ENCODE measurements at regions not wholly inside any gene's neighbourhood (a gene's known extent, or its start where the extent isn't known, plus 50 kb on each side); places are given as distances from the start of the nearest gene placed in this dataset.

DNA sequence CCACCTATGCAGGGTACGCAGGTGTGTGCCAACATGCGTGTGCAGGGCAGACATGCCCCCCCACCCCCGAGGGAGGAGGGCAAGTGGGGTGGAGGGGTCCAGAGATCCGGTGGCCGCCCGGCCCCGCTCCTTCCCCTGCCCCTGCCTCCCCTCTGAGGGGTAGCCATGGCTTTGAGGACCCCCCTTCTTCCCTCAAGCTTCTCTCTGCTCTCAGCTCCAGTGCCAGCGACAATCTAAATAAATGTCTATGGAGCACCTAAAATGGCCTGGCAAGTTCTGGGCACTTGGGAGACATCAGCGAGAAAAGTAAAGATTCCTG, 91.9 kb downstream of the ZFP36L2 start:
- TF ChIP-seq, protein P1, sequence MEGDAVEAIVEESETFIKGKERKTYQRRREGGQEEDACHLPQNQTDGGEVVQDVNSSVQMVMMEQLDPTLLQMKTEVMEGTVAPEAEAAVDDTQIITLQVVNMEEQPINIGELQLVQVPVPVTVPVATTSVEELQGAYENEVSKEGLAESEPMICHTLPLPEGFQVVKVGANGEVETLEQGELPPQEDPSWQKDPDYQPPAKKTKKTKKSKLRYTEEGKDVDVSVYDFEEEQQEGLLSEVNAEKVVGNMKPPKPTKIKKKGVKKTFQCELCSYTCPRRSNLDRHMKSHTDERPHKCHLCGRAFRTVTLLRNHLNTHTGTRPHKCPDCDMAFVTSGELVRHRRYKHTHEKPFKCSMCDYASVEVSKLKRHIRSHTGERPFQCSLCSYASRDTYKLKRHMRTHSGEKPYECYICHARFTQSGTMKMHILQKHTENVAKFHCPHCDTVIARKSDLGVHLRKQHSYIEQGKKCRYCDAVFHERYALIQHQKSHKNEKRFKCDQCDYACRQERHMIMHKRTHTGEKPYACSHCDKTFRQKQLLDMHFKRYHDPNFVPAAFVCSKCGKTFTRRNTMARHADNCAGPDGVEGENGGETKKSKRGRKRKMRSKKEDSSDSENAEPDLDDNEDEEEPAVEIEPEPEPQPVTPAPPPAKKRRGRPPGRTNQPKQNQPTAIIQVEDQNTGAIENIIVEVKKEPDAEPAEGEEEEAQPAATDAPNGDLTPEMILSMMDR (conservative IDR thresholded peaks at IDR 0.05; ENCODE audit: low read depth) = no peak
- ChIA-PET POLR2A (ENCODE audit: low non-redundant PET) (interaction anchor here (0.7 kb wide), 1 partner anchor 57 kb away, joined by 15 read pairs; no protein-coding TSS in a partner anchor), CTCF (interaction anchor here (0.6 to 0.8 kb wide), 2 partner anchors 159 to 160 kb away, joined by 4 to 5 read pairs; no protein-coding TSS in a partner anchor)
- peak overlapping the region; percentile 98 for H3K27ac ChIP-seq
- no peak for DNase-seq (ENCODE audit: low spot score)

DNA sequence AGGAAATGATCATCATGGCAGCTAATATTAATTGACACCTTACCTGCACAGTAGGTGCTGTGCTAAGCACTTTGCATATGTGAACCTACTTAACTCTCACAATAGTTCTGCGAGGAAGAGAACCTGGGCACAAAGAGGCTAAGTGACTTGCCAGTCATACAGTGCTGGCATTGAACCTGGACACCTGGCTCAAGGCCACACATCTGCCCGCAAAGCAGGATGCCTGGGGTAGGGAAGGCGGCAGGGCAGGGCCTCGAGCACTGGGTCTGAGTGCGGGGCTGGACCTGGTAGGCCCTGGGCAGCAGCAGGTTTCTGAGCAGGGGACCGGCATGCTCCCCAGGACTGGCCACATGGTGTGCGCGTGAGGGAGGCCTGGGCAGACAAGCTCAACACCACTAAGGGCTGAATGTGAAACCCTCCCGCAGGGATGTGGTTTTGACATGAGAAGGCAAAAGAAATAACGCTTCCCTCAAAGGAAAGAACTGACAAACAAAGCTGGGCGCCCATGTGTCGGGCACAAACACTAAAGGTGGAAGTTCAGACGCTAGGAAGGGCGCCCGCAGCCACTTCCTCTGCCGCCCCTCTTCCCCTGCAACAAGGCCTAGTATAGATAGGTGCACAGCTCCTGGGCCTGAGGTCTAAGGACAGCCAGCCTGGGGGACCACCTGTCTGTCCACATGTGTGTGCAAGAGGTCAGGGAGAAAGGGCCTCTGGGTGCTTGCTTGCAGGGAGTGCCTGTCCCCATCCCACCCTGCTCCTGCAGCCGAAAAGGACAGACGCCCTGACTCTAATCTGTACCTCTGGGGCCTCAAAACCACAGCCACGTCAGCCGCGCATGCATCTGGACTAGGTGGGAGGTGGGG, 92.5 kb downstream of the ZFP36L2 start:
- no peak for DNase-seq (ENCODE audit: low spot score)
- ChIA-PET POLR2A (ENCODE audit: low non-redundant PET) (interaction anchor here (0.7 kb wide), 1 partner anchor 57 kb away, joined by 15 read pairs; no protein-coding TSS in a partner anchor), CTCF (no interaction called here)

DNA sequence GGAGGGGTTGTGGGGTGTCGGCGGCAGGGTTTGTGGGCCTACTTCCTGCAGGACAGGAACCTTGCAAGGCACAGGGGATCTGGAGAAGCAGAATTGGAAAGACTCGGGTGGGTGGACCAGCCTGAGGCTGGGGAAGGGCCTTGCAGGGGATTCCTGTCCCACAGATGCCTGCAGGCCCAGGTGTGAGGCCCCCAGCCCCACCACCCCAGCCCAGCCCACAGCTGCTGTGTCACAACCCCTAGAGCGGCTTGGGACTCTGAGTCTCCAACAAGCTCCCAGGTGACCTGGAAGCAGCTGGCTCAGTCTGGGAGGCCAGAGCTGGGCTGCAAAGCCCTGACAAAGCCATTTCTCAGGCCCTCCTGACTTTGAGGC, 93.1 kb downstream of the ZFP36L2 start:
- ChIA-PET CTCF (no interaction called here), POLR2A (ENCODE audit: low non-redundant PET) (no interaction called here)
- H3K27ac ChIP-seq = peak overlapping the region; percentile 98

More for the DNA sequence above, 92.5 kb downstream of the ZFP36L2 start:
- H3K27ac ChIP-seq = peak overlapping the region; percentile 98
- TF ChIP-seq, protein P1 (conservative IDR thresholded peaks at IDR 0.05; ENCODE audit: low read depth) = no peak

DNA sequence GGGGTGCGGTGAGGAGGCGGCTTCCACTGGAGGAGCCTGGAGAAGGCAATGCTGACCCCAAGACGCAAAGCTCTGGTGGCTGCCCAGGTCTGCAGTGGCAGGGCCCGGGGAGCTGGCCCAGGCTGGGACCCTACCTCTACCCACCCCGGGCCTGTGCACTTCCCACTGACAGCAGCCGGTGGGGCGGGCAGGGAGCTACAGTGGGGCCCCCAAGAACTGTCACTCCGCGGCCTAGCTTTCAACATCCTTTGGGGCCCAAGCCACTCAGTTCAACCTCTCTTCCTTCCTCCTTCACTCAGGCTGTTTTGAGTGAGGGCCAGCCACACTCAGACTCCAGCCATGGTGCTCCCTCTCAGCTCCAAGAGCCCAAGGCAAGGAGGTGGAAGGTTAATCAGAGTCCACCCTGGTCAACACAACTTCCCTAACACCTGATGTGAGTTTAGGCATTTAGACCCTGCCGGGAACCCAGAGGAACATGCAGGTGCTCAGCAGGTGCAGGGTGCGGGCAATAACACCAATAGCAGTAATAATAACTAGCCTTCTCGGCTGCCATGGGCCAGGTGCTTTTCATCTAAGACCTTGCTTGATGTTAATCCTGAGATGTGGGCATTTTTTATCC, 93.6 kb downstream of the ZFP36L2 start:
- POLR2A ChIA-PET (ENCODE audit: low non-redundant PET) = interaction anchor here (0.5 kb wide), 1 partner anchor 186 kb away, joined by 3 read pairs; no protein-coding TSS in a partner anchor
- DNase-seq (ENCODE audit: low spot score) = no peak
- TF ChIP-seq, protein P1 (conservative IDR thresholded peaks at IDR 0.05; ENCODE audit: low read depth) = no peak
- H3K27ac ChIP-seq = peak overlapping the region; percentile 98
- CTCF ChIA-PET = interaction anchor here (0.5 to 0.9 kb wide), 3 partner anchors 91 to 408 kb away, joined by 3 to 5 read pairs (median 3); no protein-coding TSS in a partner anchor

More for the DNA sequence above, 93.1 kb downstream of the ZFP36L2 start:
- no peak for DNase-seq (ENCODE audit: low spot score)
- TF ChIP-seq, protein P1 (conservative IDR thresholded peaks at IDR 0.05; ENCODE audit: low read depth) = no peak

DNA sequence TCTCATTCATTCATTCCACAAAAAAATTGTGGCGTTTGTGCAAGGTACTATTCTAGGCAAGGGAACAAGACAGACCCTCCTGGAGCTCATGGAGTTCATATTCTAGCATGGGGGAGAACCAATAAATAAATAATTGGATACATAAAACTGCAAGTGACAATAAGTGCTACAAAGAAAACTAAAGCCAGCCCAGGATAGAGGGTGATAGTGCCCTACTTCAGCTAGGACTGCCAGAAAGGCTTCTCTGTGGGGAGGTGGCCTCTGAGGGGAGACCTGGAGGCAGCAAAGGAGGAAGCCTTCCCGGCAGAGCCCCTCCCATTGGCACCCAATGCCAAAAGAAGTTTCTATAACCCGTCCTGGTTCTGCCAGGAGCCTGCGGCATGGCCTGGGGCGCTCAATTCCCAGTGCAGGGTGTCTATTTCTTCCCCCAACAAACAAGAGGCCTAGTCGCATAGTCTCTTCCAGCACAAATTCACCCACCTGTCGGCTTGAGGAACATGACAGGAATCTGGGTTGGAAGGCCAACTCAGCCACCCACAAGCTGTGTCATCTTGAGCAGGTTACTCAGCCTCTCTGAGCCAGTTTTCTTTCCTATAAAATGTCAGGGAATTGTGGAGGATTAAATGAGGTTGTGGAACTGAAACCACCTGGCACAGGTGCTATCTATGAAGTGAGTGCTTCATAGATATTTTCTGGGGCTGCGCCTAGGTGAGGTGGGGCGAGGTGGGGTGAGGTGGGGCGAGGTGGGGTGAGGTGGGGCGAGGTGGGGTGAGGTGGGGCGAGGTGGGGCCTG, 94.3 kb downstream of the ZFP36L2 start:
- TF ChIP-seq, protein P1 (conservative IDR thresholded peaks at IDR 0.05; ENCODE audit: low read depth) = no peak
- CTCF ChIA-PET = interaction anchor here (0.6 to 1.0 kb wide), 5 partner anchors 26 to 96 kb away, joined by 3 to 5 read pairs (median 3); no protein-coding TSS in a partner anchor
- DNase-seq (ENCODE audit: low spot score) = no peak
- POLR2A ChIA-PET (ENCODE audit: low non-redundant PET) = no interaction called here
- H3K27ac ChIP-seq = peak overlapping the region; percentile 98

All from RWPE1 (cell line).